DOHH2 (cell line): ENCODE measurements at regions not wholly inside any gene's neighbourhood (a gene's known extent, or its start where the extent isn't known, plus 50 kb on each side); places are given as distances from the start of the nearest gene placed in this dataset.

Experiments
- H3F3A ChIP-seq: fragments of 200-600 bp; sonication (generic), shearing (Covaris generic); 2 replicates; pipeline ENCODE4 v1.6.0; 2016; ENCODE audit warnings: antibody characterized with exemption, mild to moderate bottlenecking; ENCODE audit not compliant: control insufficient read depth, insufficient read depth
- H3K27ac ChIP-seq: fragments of 200-600 bp; sonication (generic); 2 replicates; pipeline ENCODE4 v1.5.1; 2014; ENCODE audit warnings: low read depth, mild to moderate bottlenecking, low read length, moderate library complexity
- H3K27me3 ChIP-seq: fragments of 200-600 bp; sonication (generic); 2 replicates; pipeline ENCODE4 v1.6.1; 2014; ENCODE audit warnings: mild to moderate bottlenecking, low read length, mixed read lengths; ENCODE audit not compliant: control insufficient read depth
- H3K36me3 ChIP-seq: fragments of 200-600 bp; sonication (generic); 2 replicates; pipeline ENCODE4 v1.6.1; 2014; ENCODE audit warnings: mild to moderate bottlenecking, low read length, moderate library complexity, mixed read lengths; ENCODE audit not compliant: control insufficient read depth
- H3K4me1 ChIP-seq: fragments of 200-600 bp; sonication (generic); 2 replicates; pipeline ENCODE4 v1.6.1; 2014; ENCODE audit warnings: mild to moderate bottlenecking, low read length, mixed read lengths; ENCODE audit not compliant: control insufficient read depth
- H3K4me2 ChIP-seq: fragments of 200-600 bp; sonication (generic); 2 replicates; pipeline ENCODE4 v1.6.0; 2014; ENCODE audit warnings: mild to moderate bottlenecking, low read length, moderate library complexity
- H3K4me3 ChIP-seq: fragments of 200-600 bp; sonication (generic); 2 replicates; pipeline ENCODE4 v1.5.1; 2014; ENCODE audit warnings: mild to moderate bottlenecking, low read length, mixed read lengths
- H3K79me2 ChIP-seq: fragments of 200-600 bp; sonication (generic); 2 replicates; pipeline ENCODE4 v1.6.1; 2014; ENCODE audit warnings: mild to moderate bottlenecking, low read length, mixed read lengths; ENCODE audit not compliant: control insufficient read depth
- H3K9me2 ChIP-seq: fragments of 200-600 bp; sonication (generic); replicated peaks from 2 replicates; pipeline ENCODE4 v1.6.1; 2014; ENCODE audit warnings: mild to moderate bottlenecking, low read length, mixed read lengths; ENCODE audit not compliant: control insufficient read depth
- H3K9me3 ChIP-seq: fragments of 200-600 bp; sonication (generic); 2 replicates; pipeline ENCODE4 v1.6.1; 2014; ENCODE audit warnings: antibody characterized with exemption, low read length, mixed read lengths; ENCODE audit not compliant: control insufficient read depth, insufficient read depth
- H4K20me1 ChIP-seq: fragments of 200-600 bp; sonication (generic); 2 replicates; pipeline ENCODE4 v1.6.0; 2014; ENCODE audit warnings: low read depth, mild to moderate bottlenecking, antibody characterized with exemption, low read length, moderate library complexity; ENCODE audit not compliant: control insufficient read depth, insufficient read depth
- EZH2phosphoT487 ChIP-seq: fragments of 200-600 bp; sonication (generic); IDR thresholded peaks from 2 replicates; pipeline ENCODE4 v1.6.1; 2017; ENCODE audit warnings: borderline replicate concordance, mild to moderate bottlenecking, antibody characterized with exemption, low read length, moderate library complexity, mixed read lengths
- TF ChIP-seq, protein P1 (sequence below): fragments of 200-600 bp; sonication (generic); IDR thresholded peaks from one replicate; pipeline ENCODE4 v1.5.1; 2014; ENCODE audit warnings: antibody characterized with exemption, mild to moderate bottlenecking, low read depth, low read length; ENCODE audit not compliant: poor library complexity, severe bottlenecking

DNA sequence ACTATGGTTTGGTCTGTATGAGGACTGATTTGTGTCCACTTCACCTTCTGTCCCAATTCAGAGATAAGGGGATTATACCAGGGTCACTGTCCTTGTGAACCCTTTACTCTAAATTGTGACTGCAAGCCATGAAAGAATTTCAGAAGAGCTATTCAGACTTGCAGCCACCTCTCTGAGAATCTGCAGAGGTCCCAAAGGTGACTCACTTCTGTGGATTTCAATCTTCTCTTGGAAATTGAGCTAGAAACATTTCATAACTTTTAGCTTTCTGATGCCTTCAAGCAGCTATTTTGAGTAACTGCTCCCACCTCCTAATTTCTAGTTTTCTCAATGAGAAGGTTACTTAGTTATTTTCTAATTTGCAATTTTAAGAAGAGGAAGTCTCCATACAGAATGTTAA lies 1242.4 kb upstream of the ACVR2A start:
- Histone ChIP-seq H3K9me2 (no peaks in the 10 kb centered on the region), H3K27ac (no peak overlapping the region), H3K4me3 (no peak overlapping the region), H3K79me2 (no peaks in the 10 kb centered on the region), H3K4me1 (no peaks in the 10 kb centered on the region), H4K20me1 (no peaks in the 10 kb centered on the region), H3K9me3 (no peaks in the 10 kb centered on the region), H3K27me3 (no peaks in the 10 kb centered on the region), H3K4me2 (no peak overlapping the region), H3F3A (no peaks in the 10 kb centered on the region), H3K36me3 (no peaks in the 10 kb centered on the region)
- no peak for TF ChIP-seq EZH2phosphoT487
- TF ChIP-seq, protein P1, sequence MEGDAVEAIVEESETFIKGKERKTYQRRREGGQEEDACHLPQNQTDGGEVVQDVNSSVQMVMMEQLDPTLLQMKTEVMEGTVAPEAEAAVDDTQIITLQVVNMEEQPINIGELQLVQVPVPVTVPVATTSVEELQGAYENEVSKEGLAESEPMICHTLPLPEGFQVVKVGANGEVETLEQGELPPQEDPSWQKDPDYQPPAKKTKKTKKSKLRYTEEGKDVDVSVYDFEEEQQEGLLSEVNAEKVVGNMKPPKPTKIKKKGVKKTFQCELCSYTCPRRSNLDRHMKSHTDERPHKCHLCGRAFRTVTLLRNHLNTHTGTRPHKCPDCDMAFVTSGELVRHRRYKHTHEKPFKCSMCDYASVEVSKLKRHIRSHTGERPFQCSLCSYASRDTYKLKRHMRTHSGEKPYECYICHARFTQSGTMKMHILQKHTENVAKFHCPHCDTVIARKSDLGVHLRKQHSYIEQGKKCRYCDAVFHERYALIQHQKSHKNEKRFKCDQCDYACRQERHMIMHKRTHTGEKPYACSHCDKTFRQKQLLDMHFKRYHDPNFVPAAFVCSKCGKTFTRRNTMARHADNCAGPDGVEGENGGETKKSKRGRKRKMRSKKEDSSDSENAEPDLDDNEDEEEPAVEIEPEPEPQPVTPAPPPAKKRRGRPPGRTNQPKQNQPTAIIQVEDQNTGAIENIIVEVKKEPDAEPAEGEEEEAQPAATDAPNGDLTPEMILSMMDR = no peak

DNA sequence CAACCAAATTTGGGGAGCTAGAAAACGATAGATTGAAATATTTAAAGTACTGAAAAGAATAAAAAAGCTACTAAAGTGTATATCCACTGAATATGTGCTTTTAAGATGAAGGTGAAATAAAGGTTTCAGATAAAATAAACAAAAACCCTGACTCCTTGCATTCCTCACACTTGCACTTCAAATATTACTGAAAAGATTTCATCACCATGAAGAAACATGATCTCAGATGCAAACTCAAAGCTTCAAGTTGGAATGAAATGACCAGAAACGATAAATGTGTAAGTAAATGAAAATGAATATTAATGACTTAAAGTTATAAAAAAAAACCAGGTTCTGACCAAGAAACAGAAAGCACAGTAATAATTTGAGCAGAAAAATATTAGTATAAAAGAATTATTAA lies 1246.0 kb upstream of the ACVR2A start:
- no peak overlapping the region for H3K27ac ChIP-seq
- no peaks in the 10 kb centered on the region for H3K9me3 ChIP-seq
- no peaks in the 10 kb centered on the region for H3K79me2 ChIP-seq
- no peaks in the 10 kb centered on the region for H3K36me3 ChIP-seq
- no peak overlapping the region for H3K4me3 ChIP-seq
- no peaks in the 10 kb centered on the region for H4K20me1 ChIP-seq
- TF ChIP-seq EZH2phosphoT487 = no peak
- TF ChIP-seq, protein P1 = no peak
- no peak overlapping the region for H3K4me2 ChIP-seq
- H3F3A ChIP-seq = no peaks in the 10 kb centered on the region
- H3K9me2 ChIP-seq = no peaks in the 10 kb centered on the region
- no peaks in the 10 kb centered on the region for H3K27me3 ChIP-seq
- H3K4me1 ChIP-seq = no peaks in the 10 kb centered on the region

DNA sequence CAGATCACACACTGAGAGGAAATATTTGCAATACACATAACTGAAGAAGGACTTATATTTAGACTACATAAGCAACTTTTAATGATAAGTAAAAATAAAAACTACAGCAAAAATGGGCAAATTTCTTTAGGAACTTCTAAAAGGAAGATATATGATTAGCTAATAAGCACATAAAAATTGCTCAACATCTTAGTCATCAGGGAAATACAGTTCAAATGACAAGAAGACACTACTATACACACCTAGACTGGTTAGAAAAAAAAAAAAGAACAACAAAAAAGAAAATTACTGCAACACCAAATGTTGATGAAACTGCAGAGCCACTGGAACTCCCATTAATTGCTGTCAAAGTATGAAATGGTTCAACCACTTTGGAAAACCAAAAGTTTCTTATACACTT lies 1247.5 kb upstream of the ACVR2A start:
- no peaks in the 10 kb centered on the region for H4K20me1 ChIP-seq
- H3K9me3 ChIP-seq = no peaks in the 10 kb centered on the region
- TF ChIP-seq, protein P1 = no peak
- TF ChIP-seq EZH2phosphoT487 = no peak
- no peaks in the 10 kb centered on the region for H3F3A ChIP-seq
- no peak overlapping the region for H3K27ac ChIP-seq
- no peaks in the 10 kb centered on the region for H3K27me3 ChIP-seq
- no peak overlapping the region for H3K4me3 ChIP-seq
- no peaks in the 10 kb centered on the region for H3K79me2 ChIP-seq
- H3K9me2 ChIP-seq = no peaks in the 10 kb centered on the region
- H3K36me3 ChIP-seq = no peaks in the 10 kb centered on the region
- no peak overlapping the region for H3K4me2 ChIP-seq
- no peaks in the 10 kb centered on the region for H3K4me1 ChIP-seq

DNA sequence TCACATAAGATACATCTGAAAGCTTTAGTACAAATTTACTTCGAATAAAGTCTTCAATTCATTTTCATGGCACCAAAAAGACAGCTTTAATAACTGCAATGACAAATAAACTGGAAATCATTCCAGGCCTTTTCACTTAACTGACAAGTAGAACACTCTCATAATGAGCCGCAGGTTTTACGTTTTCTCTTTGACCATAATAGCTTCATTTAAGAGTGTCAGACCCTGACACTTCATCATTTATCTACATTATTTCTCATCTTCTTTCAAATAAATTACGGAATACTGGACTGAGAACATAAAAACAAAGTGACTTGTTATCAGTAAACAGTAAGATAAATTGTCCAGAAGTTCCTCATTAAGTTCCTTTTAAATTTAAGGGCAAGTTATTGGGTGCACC lies 1252.9 kb upstream of the ACVR2A start:
- no peaks in the 10 kb centered on the region for H3K79me2 ChIP-seq
- H3K9me3 ChIP-seq = no peaks in the 10 kb centered on the region
- no peaks in the 10 kb centered on the region for H3K36me3 ChIP-seq
- H3K27me3 ChIP-seq = no peaks in the 10 kb centered on the region
- TF ChIP-seq, protein P1 = no peak
- TF ChIP-seq EZH2phosphoT487 = no peak
- H3F3A ChIP-seq = no peaks in the 10 kb centered on the region
- H3K4me1 ChIP-seq = no peaks in the 10 kb centered on the region
- no peaks in the 10 kb centered on the region for H4K20me1 ChIP-seq
- H3K9me2 ChIP-seq = no peaks in the 10 kb centered on the region
- no peak overlapping the region for H3K27ac ChIP-seq
- no peak overlapping the region for H3K4me3 ChIP-seq
- no peak overlapping the region for H3K4me2 ChIP-seq
